ENCODE measurements at regions not wholly inside any gene's neighbourhood (a gene's known extent, or its start where the extent isn't known, plus 50 kb on each side); places are given as distances from the start of the nearest gene placed in this dataset.

DNA sequence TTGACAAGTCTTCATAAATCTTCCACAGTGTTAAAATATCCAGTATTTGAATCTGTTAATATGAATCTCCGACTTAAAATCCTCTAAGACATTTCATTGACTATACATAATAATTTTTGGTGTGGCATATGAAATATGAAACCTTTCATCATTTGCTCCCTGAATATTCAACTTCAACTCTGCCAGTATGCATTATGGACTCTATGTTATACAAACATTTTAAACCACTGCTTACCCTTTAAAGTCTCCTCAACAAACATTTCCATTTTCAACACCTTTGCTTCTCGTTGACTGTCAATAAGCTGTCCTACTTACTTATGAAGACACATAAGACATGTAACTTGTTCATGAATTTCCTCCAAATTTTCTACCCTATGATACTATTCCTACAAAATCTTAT lies 579.4 kb upstream of the SLITRK6 start:
- TF ChIP-seq, protein P1, sequence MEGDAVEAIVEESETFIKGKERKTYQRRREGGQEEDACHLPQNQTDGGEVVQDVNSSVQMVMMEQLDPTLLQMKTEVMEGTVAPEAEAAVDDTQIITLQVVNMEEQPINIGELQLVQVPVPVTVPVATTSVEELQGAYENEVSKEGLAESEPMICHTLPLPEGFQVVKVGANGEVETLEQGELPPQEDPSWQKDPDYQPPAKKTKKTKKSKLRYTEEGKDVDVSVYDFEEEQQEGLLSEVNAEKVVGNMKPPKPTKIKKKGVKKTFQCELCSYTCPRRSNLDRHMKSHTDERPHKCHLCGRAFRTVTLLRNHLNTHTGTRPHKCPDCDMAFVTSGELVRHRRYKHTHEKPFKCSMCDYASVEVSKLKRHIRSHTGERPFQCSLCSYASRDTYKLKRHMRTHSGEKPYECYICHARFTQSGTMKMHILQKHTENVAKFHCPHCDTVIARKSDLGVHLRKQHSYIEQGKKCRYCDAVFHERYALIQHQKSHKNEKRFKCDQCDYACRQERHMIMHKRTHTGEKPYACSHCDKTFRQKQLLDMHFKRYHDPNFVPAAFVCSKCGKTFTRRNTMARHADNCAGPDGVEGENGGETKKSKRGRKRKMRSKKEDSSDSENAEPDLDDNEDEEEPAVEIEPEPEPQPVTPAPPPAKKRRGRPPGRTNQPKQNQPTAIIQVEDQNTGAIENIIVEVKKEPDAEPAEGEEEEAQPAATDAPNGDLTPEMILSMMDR (conservative IDR thresholded peaks at IDR 0.05; ENCODE audit: low read depth, low read length), result no peak
- H3K4me3 ChIP-seq (ENCODE audit: low read length), result no peak overlapping the region
- no peak for DNase-seq (ENCODE audit: low read depth)

DNA sequence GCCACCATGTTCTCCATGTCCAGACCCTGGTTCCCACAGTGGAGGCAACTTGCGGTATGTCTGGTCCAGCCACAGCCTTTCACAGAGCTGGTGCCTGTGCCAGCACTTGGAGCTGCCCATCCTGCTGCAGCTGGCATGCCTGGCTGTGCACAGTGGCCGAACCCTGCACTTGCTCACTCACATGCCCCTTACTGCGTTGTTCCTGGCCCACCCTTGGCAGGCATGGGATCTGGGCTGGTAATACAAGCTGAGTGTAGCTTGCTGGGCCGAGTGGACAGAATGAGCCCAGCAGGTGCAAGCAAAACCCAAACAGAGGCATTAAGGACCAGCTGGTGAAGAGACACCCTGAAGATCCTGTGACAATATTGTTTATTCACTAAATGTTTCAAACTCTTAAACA lies 583.9 kb upstream of the SLITRK6 start:
- H3K4me3 ChIP-seq (ENCODE audit: low read length), result no peak overlapping the region
- DNase-seq (ENCODE audit: low read depth), result no peak
- TF ChIP-seq, protein P1 (conservative IDR thresholded peaks at IDR 0.05; ENCODE audit: low read depth, low read length), result no peak

DNA sequence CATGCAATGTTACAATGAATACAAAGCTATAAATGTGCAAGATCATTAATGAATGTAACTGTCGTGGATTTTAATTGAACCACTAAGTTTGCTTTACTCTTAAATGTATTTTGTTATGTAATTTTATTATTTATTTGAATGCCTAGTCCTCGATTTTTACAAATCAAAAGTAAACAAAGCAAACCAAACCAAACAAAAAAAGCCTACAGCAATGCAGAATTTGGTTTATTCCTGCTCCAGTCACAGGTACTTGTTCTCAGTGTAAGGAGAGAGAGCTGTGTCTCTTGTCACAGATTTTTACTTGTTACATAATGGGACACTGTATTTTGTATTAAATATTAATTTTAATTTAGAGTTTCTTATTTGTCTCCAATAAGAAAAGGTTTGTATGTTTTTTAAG lies 584.3 kb upstream of the SLITRK6 start:
- TF ChIP-seq, protein P1 (conservative IDR thresholded peaks at IDR 0.05; ENCODE audit: low read depth, low read length), result no peak
- H3K4me3 ChIP-seq (ENCODE audit: low read length), result no peak overlapping the region
- DNase-seq (ENCODE audit: low read depth), result no peak

DNA sequence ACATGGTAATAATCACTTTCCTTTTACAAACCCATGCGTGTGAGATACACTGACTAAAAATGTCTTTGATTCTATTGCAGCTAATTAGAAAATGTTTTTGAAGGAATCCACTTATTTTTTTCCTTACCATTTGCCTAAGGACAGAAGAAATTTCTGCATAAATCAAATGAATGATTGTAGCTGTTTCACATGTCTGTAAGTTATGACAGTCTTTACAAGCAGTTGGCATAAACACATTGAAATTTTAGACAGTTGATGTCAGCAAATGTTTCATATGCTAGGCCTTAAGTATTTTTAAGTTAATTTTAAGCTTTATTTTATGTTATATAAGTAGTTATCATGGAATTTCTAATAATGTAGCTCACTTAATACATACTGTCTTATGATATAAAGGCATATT lies 598.4 kb upstream of the SLITRK6 start:
- H3K4me3 ChIP-seq (ENCODE audit: low read length), result no peak overlapping the region
- TF ChIP-seq, protein P1 (conservative IDR thresholded peaks at IDR 0.05; ENCODE audit: low read depth, low read length), result no peak
- no peak for DNase-seq (ENCODE audit: low read depth)

DNA sequence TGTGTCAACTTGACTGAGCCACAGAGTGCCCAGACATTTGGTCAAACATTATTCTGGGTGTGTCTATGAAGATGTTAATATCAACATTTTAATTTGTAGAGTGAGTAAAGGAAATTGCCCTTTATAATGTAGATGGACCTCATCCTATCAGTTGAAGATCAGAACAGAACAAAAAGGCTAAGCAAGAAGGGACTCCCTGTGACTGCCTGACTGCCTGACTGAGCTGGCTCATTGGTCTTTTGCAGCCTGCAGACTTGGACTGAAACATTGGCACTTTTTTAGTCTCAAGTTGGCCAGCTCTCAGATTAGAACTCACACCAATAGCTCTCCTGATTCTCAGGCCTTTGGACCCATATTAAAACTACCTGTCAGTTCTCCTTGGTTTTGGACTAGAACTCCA lies 600.4 kb upstream of the SLITRK6 start:
- no peak for DNase-seq (ENCODE audit: low read depth)
- no peak overlapping the region for H3K4me3 ChIP-seq (ENCODE audit: low read length)
- TF ChIP-seq, protein P1 (conservative IDR thresholded peaks at IDR 0.05; ENCODE audit: low read depth, low read length), result no peak

DNA sequence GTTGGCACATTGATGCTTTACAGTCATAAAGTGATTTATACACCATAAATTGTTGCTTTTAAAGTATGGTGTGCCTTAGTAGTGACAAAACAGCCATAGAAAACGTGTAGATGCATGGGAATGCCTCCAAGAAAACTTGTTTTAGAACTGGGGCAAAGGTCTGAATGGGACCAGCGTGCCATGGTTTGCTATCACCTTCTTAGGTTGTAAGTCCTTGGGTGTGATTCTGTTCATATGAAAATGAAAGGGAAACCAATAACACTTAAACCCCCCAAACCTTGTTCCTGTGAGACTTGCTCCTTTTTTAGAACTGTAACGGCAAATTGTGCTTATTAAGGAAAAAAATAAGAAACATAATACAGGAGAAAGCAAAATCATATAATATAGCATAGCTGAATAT lies 603.3 kb upstream of the SLITRK6 start:
- TF ChIP-seq, protein P1 (conservative IDR thresholded peaks at IDR 0.05; ENCODE audit: low read depth, low read length), result no peak
- H3K4me3 ChIP-seq (ENCODE audit: low read length), result no peak overlapping the region
- no peak for DNase-seq (ENCODE audit: low read depth)

DNA sequence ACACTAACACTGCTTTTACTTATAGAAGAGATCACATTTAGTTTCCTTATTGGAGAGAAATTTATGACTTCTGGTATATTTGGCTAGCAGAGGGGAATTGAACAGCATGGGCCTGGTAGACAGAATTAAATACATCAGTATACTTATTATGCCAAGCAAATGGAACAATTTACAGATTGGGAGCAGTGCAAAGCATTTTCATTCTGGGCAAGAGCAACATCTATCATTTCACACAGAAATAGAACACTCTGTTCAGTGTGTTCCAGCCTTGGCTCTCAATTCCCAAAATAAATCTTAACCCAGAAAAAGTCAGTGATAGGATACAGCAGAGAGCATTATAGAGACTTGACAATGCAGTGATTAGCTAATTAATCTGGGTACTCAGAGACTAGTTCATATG lies 604.0 kb upstream of the SLITRK6 start:
- H3K4me3 ChIP-seq (ENCODE audit: low read length), result no peak overlapping the region
- TF ChIP-seq, protein P1 (conservative IDR thresholded peaks at IDR 0.05; ENCODE audit: low read depth, low read length), result no peak
- no peak for DNase-seq (ENCODE audit: low read depth)

All from retinal pigment epithelial cell (primary cell).